Lung (tissue), 11 donors: ENCODE measurements at regions not wholly inside any gene's neighbourhood (a gene's known extent, or its start where the extent isn't known, plus 50 kb on each side); places are given as distances from the start of the nearest gene placed in this dataset.
A peak's percentile ranks its signal among the peaks of the same experiment; 100 is the strongest.

Experiments
- ATAC-seq: fragments of 200-7000 bp; cut with Tn5 transposase; one replicate; pipeline ENCODE4 v1.9.1; 2020; ENCODE audit warnings: moderate number of reproducible peaks; ENCODE audit not compliant: insufficient read depth, low FRiP score
- DNase-seq, 3 donors: peaks; one replicate each; pipeline ENCODE4 v3.0.0-alpha.2; 2013 to 2017
- H3K27ac ChIP-seq, 2 donors: one replicate each; pipeline ENCODE4 v1.5.1; 2013; ENCODE audit warnings: mild to moderate bottlenecking in 2 of 2, moderate library complexity in 2 of 2, control low read depth in 1 of 2, inconsistent platforms in 1 of 2, low read depth in 1 of 2, low read length in 1 of 2
- H3K27me3 ChIP-seq, 3 donors: one replicate each; pipeline ENCODE4 v1.5.1; 2013; ENCODE audit warnings: low read length in 2 of 3; ENCODE audit not compliant: control insufficient read depth in 3 of 3, insufficient read depth in 3 of 3
- H3K36me3 ChIP-seq, 4 donors: one replicate each; pipeline ENCODE4 v1.5.1; 2013; ENCODE audit warnings: low read length in 4 of 4, mild to moderate bottlenecking in 1 of 4, moderate library complexity in 1 of 4; ENCODE audit not compliant: control insufficient read depth in 4 of 4, insufficient read depth in 4 of 4
- H3K4me1 ChIP-seq, 5 donors: one replicate each; pipeline ENCODE4 v1.5.1; 2013; ENCODE audit warnings: low read length in 5 of 5, mild to moderate bottlenecking in 2 of 5, moderate library complexity in 1 of 5; ENCODE audit not compliant: control insufficient read depth in 5 of 5, insufficient read depth in 5 of 5
- H3K4me3 ChIP-seq: one replicate; pipeline ENCODE4 v1.5.1; 2013; ENCODE audit warnings: mild to moderate bottlenecking, control low read depth, moderate library complexity
- H3K9ac ChIP-seq, 2 donors: one replicate each; pipeline ENCODE4 v1.5.1; 2013; ENCODE audit warnings: low read length in 2 of 2, control low read depth in 1 of 2; ENCODE audit not compliant: insufficient read depth in 1 of 2
- H3K9me3 ChIP-seq, 4 donors: one replicate each; pipeline ENCODE4 v1.5.1; 2013; ENCODE audit warnings: low read length in 3 of 4, mild to moderate bottlenecking in 1 of 4, moderate library complexity in 1 of 4; ENCODE audit not compliant: control insufficient read depth in 4 of 4, insufficient read depth in 3 of 4
- CTCF ChIP-seq: IDR thresholded peaks from 2 replicates; pipeline ENCODE4 v1.5.1; 2012; ENCODE audit warnings: mild to moderate bottlenecking; ENCODE audit errors: control extremely low read depth, extremely low read depth
- WGBS, 2 donors: extraction: QIAGEN DNeasy Blood & Tissue Kit; methylation state at CpG; one replicate each; pipeline ENCODE4 v1.1.7; 2013; 5-methylcytosine and 5-hydroxymethylcytosine counted together
- donor health status: control.
- donor health status: control.
- donor health status: Bipolar disorder and iron deficiency.
- donor health status: healthy.
- donor health status: DM: yes; HTN: yes; CAD: no.

GRCh38 chr11:116579857-116580727, 192.7 kb downstream of the BUD13 start:
- Histone ChIP-seq H3K36me3 (no peaks in the 10 kb centered on the region), H3K27me3 (peaks cover 5 to 67% (median 48%) of the 10 kb centered on the region in 3 donors), H3K9me3 (peaks cover 0 to 7% (median 0%) of the 10 kb centered on the region in 4 donors), H3K4me1 (peaks cover 0 to 18% (median 3%) of the 10 kb centered on the region in 5 donors), H3K9ac (no peak overlapping the region), H3K4me3 (no peak overlapping the region), H3K27ac (no peak overlapping the region)
- no peak for ATAC-seq
- 2 to 3% methylated on average over 76 of the region's 76 CpGs for WGBS, 2 donors
- TF ChIP-seq CTCF: no peak
- DNase-seq: peak; percentile 27 to 42 (median 30)

GRCh38 chr11:116579031-116579653, 193.6 kb downstream of the BUD13 start:
- no peaks in the 10 kb centered on the region for H3K36me3 ChIP-seq
- H3K4me3 ChIP-seq: no peak overlapping the region
- ATAC-seq (no peak), DNase-seq (peak in 1 of 3 donors; percentile 22)
- TF ChIP-seq CTCF: no peak
- H3K27ac ChIP-seq: no peak overlapping the region
- WGBS, 2 donors: 18 to 19% methylated on average over 9 of the region's 9 CpGs
- peaks cover 5 to 59% (median 39%) of the 10 kb centered on the region in 3 donors for H3K27me3 ChIP-seq
- H3K9ac ChIP-seq: no peak overlapping the region
- H3K4me1 ChIP-seq: peaks cover 0 to 18% (median 3%) of the 10 kb centered on the region in 5 donors
- peaks cover 0 to 7% (median 0%) of the 10 kb centered on the region in 4 donors for H3K9me3 ChIP-seq

GRCh38 chr11:116577956-116578355, 194.8 kb downstream of the BUD13 start:
- Histone ChIP-seq H3K27ac (no peak overlapping the region), H3K36me3 (no peaks in the 10 kb centered on the region), H3K4me3 (no peak overlapping the region), H3K27me3 (peaks cover 5 to 54% (median 33%) of the 10 kb centered on the region in 3 donors), H3K9me3 (peaks cover 0 to 7% (median 0%) of the 10 kb centered on the region in 4 donors), H3K4me1 (peaks cover 0 to 18% (median 3%) of the 10 kb centered on the region in 5 donors), H3K9ac (no peak overlapping the region)
- no peak for DNase-seq
- no peak for TF ChIP-seq CTCF
- no peak for ATAC-seq
- WGBS, 2 donors: 76 to 88% methylated on average over 3 of the region's 3 CpGs
